Fibroblast of the aortic adventitia (primary cell): ENCODE measurements at regions not wholly inside any gene's neighbourhood (a gene's known extent, or its start where the extent isn't known, plus 50 kb on each side); places are given as distances from the start of the nearest gene placed in this dataset.
A peak's percentile ranks its signal among the peaks of the same experiment; 100 is the strongest.

Experiments
- DNase-seq: peaks from one replicate; pipeline ENCODE4 v3.0.0-alpha.2; 2010; ENCODE audit warnings: low read depth
- H3K4me3 ChIP-seq: 2 replicates; pipeline ENCODE4 v1.5.1; 2011; ENCODE audit warnings: low read depth, mild to moderate bottlenecking, control low read depth, low read length, moderate library complexity
- CTCF ChIP-seq: IDR thresholded peaks from 2 replicates; pipeline ENCODE4 v1.5.1; 2011; ENCODE audit warnings: mild to moderate bottlenecking, low read length, control low read depth, inconsistent platforms; ENCODE audit not compliant: insufficient read depth

- TF ChIP-seq CTCF = no peak
These were observed 827.7 kb downstream of the MAFB start for GRCh38 chr20:39861381-39861780.

GRCh38 chr20:39857835-39858234 is 831.2 kb downstream of the MAFB start:
- no peak for DNase-seq
- TF ChIP-seq CTCF = no peak
- H3K4me3 ChIP-seq = no peak overlapping the region

More at GRCh38 chr20:39861381-39861780, 827.7 kb downstream of the MAFB start:
- no peak for DNase-seq
- no peak overlapping the region for H3K4me3 ChIP-seq

GRCh38 chr20:39857187-39857586 is 831.8 kb downstream of the MAFB start:
- DNase-seq = no peak
- TF ChIP-seq CTCF = no peak
- no peak overlapping the region for H3K4me3 ChIP-seq

GRCh38 chr20:39855799-39856198 is 833.2 kb downstream of the MAFB start:
- DNase-seq = peak; percentile 51
- TF ChIP-seq CTCF = no peak
- H3K4me3 ChIP-seq = no peak overlapping the region

- no peak for DNase-seq
- H3K4me3 ChIP-seq = no peak overlapping the region
- no peak for TF ChIP-seq CTCF
These were observed 834.0 kb downstream of the MAFB start for GRCh38 chr20:39855056-39855455.

- no peak for TF ChIP-seq CTCF
- DNase-seq = peak; percentile 37
- no peak overlapping the region for H3K4me3 ChIP-seq
These were observed 835.4 kb downstream of the MAFB start for GRCh38 chr20:39853636-39854035.

GRCh38 chr20:39853050-39853449 is 836.0 kb downstream of the MAFB start:
- TF ChIP-seq CTCF = no peak

More at GRCh38 chr20:39853050-39853449, 836.0 kb downstream of the MAFB start:
- no peak for DNase-seq
- no peak overlapping the region for H3K4me3 ChIP-seq
